Endothelial cell of umbilical vein (primary cell): ENCODE measurements at regions not wholly inside any gene's neighbourhood (a gene's known extent, or its start where the extent isn't known, plus 50 kb on each side); places are given as distances from the start of the nearest gene placed in this dataset.

Experiments
- BruUV-seq: library from RNA; stranded (reverse); fragments of 400-500 nt; replicated peaks from 2 replicates; lab custom pipeline; 2021; lab: Mats Ljungman, UMichigan
- CTCF ChIA-PET: fragments of 300-600, 350-600 bp; sonication (Branson Sonifier 250); formaldehyde crosslinking; loops from one replicate; lab custom pipeline; 2021; ENCODE audit warnings: antibody characterized with exemption, inconsistent platforms; lab: Charles Lee
- POLR2A ChIA-PET: fragments of 300-600, 350-600 bp; sonication (Branson Sonifier 250); formaldehyde crosslinking; loops from one replicate; lab custom pipeline; 2021; ENCODE audit warnings: antibody characterized with exemption, inconsistent platforms; lab: Charles Lee
- DNase-seq: peaks from one replicate; pipeline ENCODE4 v3.0.0-alpha.2; 2011; ENCODE audit warnings: low read depth, low spot score
- FAIRE-seq: peaks from 2 replicates; lab custom pipeline; 2011; peaks lifted over from hg19 to GRCh38; lab: Jason Lieb, UNC
- H2AFZ ChIP-seq: 2 replicates; pipeline ENCODE4 v1.6.0; 2012; ENCODE audit warnings: low read depth, low read length, control low read depth, inconsistent platforms
- H3K27ac ChIP-seq: 2 replicates; pipeline ENCODE4 v1.5.1; 2011; ENCODE audit warnings: low read depth, mild to moderate bottlenecking, control low read depth, low read length, moderate library complexity; ENCODE audit not compliant: insufficient read depth
- H3K27me3 ChIP-seq, 2 experiments: 2 replicates each; pipeline versions ENCODE4 v1.6.0 to v1.6.1; 2011; ENCODE audit warnings: low read length in 2 of 2, mixed read lengths in 1 of 2; ENCODE audit not compliant: control insufficient read depth in 2 of 2, insufficient read depth in 2 of 2
- H3K36me3 ChIP-seq, 2 experiments: 2 replicates in 1 of 2; 3 replicates in 1 of 2; pipeline ENCODE4 v1.5.1; 2011; ENCODE audit warnings: low read length in 2 of 2, mild to moderate bottlenecking in 1 of 2, moderate library complexity in 1 of 2; ENCODE audit not compliant: control insufficient read depth in 2 of 2, insufficient read depth in 2 of 2; ENCODE audit errors: extremely low read depth in 1 of 2
- H3K4me1 ChIP-seq: 3 replicates; pipeline ENCODE4 v1.5.1; 2011; ENCODE audit warnings: mild to moderate bottlenecking, low read length; ENCODE audit not compliant: control insufficient read depth, insufficient read depth; ENCODE audit errors: extremely low read depth
- H3K4me2 ChIP-seq: 2 replicates; pipeline ENCODE4 v1.6.1; 2011; ENCODE audit warnings: low read length, control low read depth, mixed read lengths; ENCODE audit not compliant: insufficient read depth
- H3K4me3 ChIP-seq, 3 experiments: fragments of 200-600 bp in 1 of 3; sonication (generic), shearing (Covaris generic) in 1 of 3; replicated peaks in 1 of 3; 2 replicates each; pipeline ENCODE4 v1.5.1; 2011 to 2016; ENCODE audit warnings: control low read depth in 3 of 3, low read length in 3 of 3, mild to moderate bottlenecking in 2 of 3, inconsistent platforms in 1 of 3, low read depth in 1 of 3, moderate library complexity in 1 of 3; ENCODE audit not compliant: insufficient read depth in 1 of 3
- H3K79me2 ChIP-seq: 2 replicates; pipeline ENCODE4 v1.6.0; 2012; ENCODE audit warnings: low read length, inconsistent platforms; ENCODE audit not compliant: control insufficient read depth, insufficient read depth
- H3K9ac ChIP-seq: replicated peaks from 2 replicates; pipeline ENCODE3; 2011; ENCODE audit warnings: low read length, control low read depth; ENCODE audit not compliant: insufficient read depth; ENCODE audit errors: extremely low read depth
- H3K9me1 ChIP-seq: replicated peaks from 3 replicates; pipeline ENCODE4 v1.6.0; 2011; ENCODE audit warnings: mild to moderate bottlenecking, low read length; ENCODE audit not compliant: control insufficient read depth, insufficient read depth; ENCODE audit errors: extremely low read depth
- H3K9me3 ChIP-seq: replicated peaks from 2 replicates; pipeline ENCODE4 v1.5.1; 2012; ENCODE audit warnings: low read length, inconsistent platforms; ENCODE audit not compliant: control insufficient read depth, insufficient read depth
- H4K20me1 ChIP-seq: replicated peaks from 2 replicates; pipeline ENCODE3; 2011; ENCODE audit warnings: mild to moderate bottlenecking, low read length; ENCODE audit not compliant: control insufficient read depth, insufficient read depth; ENCODE audit errors: extremely low read depth
- EZH2 ChIP-seq: IDR thresholded peaks from 2 replicates; pipeline ENCODE4 v1.6.1; 2012; ENCODE audit warnings: borderline replicate concordance, low read depth, mild to moderate bottlenecking, moderate library complexity, low read length, inconsistent platforms; ENCODE audit not compliant: severe bottlenecking
- FOS ChIP-seq: IDR thresholded peaks from 2 replicates; pipeline ENCODE4 v1.6.1; 2011; ENCODE audit warnings: mild to moderate bottlenecking, low read length, moderate library complexity, borderline replicate concordance; ENCODE audit not compliant: insufficient read depth
- GATA2 ChIP-seq: IDR thresholded peaks from 2 replicates; pipeline ENCODE4 v1.7.0; 2011; ENCODE audit warnings: low read depth, mild to moderate bottlenecking, moderate library complexity, mixed read lengths, low read length; ENCODE audit not compliant: insufficient read length, insufficient read depth
- JUN ChIP-seq: IDR thresholded peaks from 2 replicates; pipeline ENCODE4 v1.6.1; 2011; ENCODE audit warnings: borderline replicate concordance, low read depth; ENCODE audit not compliant: insufficient read length, insufficient read depth
- MYC ChIP-seq: IDR thresholded peaks from one replicate; pipeline ENCODE4 v1.6.1; 2011; ENCODE audit warnings: mild to moderate bottlenecking, low read depth, low read length
- POLR2A ChIP-seq: IDR thresholded peaks from 2 replicates; pipeline ENCODE4 v1.6.1; 2012; ENCODE audit warnings: low read depth, mild to moderate bottlenecking, control low read depth, low read length
- dilution Hi-C: fragments of 300-500 bp; cut with MboI; formaldehyde crosslinking; loops from one replicate; pipeline ENCODE4 v1.15.0; 2019; ENCODE audit warnings: low sequenced_read_pairs; ENCODE audit not compliant: extremely low pct_ligation_motif_present
- intact Hi-C: fragments of 100-400 bp; cut with micrococcal nuclease; formaldehyde crosslinking; loops from one replicate; pipeline ENCODE4 v1.10.0; 2022
- TF ChIP-seq, protein P1 (sequence below): IDR thresholded peaks from 2 replicates; pipeline ENCODE4 v1.6.1; 2011; ENCODE audit not compliant: insufficient read depth, insufficient read length

DNA sequence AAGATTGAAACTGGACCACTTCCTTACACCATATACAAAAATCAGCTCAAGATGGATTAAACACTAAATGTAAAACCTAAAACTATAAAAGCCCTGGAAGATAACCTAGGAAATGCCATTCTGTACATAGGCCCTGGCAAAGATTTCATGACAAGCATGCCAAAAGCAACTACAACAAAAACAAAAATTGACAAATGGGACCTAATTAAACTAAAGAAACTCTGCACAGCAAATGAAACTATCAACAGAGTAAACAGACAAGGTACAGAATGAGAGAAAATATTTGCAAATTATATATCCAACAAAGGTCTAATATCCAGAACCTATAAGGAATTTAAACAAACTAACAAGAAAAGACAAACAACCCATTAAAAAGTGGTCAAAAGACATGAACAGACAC is 173.1 kb upstream of the CCDC54 start:
- Histone ChIP-seq H3K9ac (no peak overlapping the region), H4K20me1 (no peaks in the 10 kb centered on the region), H3K27ac (no peak overlapping the region), H3K9me3 (no peaks in the 10 kb centered on the region), H3K4me2 (no peak overlapping the region), H3K36me3 (no peaks in the 10 kb centered on the region), H3K4me3 (no peak overlapping the region), H3K27me3 (no peaks in the 10 kb centered on the region), H3K9me1 (no peaks in the 10 kb centered on the region), H3K79me2 (no peaks in the 10 kb centered on the region), H2AFZ (no peak overlapping the region), H3K4me1 (peaks cover 22% of the 10 kb centered on the region)
- DNase-seq (no peak), FAIRE-seq (no peak)
- CTCF ChIA-PET = no interaction called here
- TF ChIP-seq MYC (no peak), POLR2A (no peak), EZH2 (no peak), GATA2 (no peak), FOS (no peak), JUN (no peak)
- TF ChIP-seq, protein P1, sequence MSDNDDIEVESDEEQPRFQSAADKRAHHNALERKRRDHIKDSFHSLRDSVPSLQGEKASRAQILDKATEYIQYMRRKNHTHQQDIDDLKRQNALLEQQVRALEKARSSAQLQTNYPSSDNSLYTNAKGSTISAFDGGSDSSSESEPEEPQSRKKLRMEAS = no peak
- intact Hi-C loops (no loop called here), dilution Hi-C loops (no loop called here)
- BruUV-seq = no TSS peak
- POLR2A ChIA-PET = no interaction called here

DNA sequence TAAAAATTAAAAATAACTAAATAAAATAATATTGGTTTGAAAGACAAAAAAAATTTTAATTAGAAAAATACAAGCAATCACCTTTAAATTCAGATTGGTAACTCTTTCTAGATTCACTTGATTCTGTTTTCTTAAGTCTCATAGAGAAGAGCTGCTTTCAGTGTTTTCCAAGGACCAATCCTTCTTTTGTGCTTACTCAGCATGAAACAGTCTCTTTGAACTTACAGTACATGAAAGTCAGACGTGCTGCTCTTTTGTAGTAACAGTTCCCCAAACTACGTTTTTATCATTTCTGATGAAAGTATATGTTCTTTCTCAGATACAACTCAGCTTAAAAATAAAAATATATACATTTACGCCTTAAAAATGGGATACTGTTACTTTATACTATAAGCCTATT is 171.9 kb upstream of the CCDC54 start:
- FAIRE-seq = no peak
- BruUV-seq = no TSS peak
- peaks cover 22% of the 10 kb centered on the region for H3K4me1 ChIP-seq
- POLR2A ChIA-PET = no interaction called here
- H2AFZ ChIP-seq = no peak overlapping the region
- H3K27ac ChIP-seq = no peak overlapping the region
- DNase-seq = no peak
- no peaks in the 10 kb centered on the region for H3K27me3 ChIP-seq
- dilution Hi-C loops (no loop called here), intact Hi-C loops (no loop called here)
- H3K4me2 ChIP-seq = no peak overlapping the region
- no peaks in the 10 kb centered on the region for H4K20me1 ChIP-seq
- H3K9ac ChIP-seq = no peak overlapping the region
- H3K36me3 ChIP-seq = no peaks in the 10 kb centered on the region
- H3K79me2 ChIP-seq = no peaks in the 10 kb centered on the region
- TF ChIP-seq MYC (no peak), JUN (no peak)
- no peak overlapping the region for H3K4me3 ChIP-seq
- CTCF ChIA-PET = interaction anchor here (1.4 to 3.0 kb wide), 3 partner anchors 13 to 216 kb away, joined by 3 to 20 read pairs (median 14); no protein-coding TSS in a partner anchor
- H3K9me3 ChIP-seq = no peaks in the 10 kb centered on the region
- H3K9me1 ChIP-seq = no peaks in the 10 kb centered on the region
